ENCODE measurements at regions not wholly inside any gene's neighbourhood (a gene's known extent, or its start where the extent isn't known, plus 50 kb on each side); places are given as distances from the start of the nearest gene placed in this dataset.

- no peak overlapping the region for H3K4me3 ChIP-seq (ENCODE audit: low read length)
- DNase-seq (ENCODE audit: low read depth): no peak
- TF ChIP-seq CTCF (conservative IDR thresholded peaks at IDR 0.05; ENCODE audit: low read depth, low read length): no peak
Observed at GRCh38 chr11:23496340-23496739, 636.1 kb upstream of the CCDC179 start.

GRCh38 chr11:23497040-23497439 is 636.8 kb upstream of the CCDC179 start:
- no peak overlapping the region for H3K4me3 ChIP-seq (ENCODE audit: low read length)
- DNase-seq (ENCODE audit: low read depth): no peak

GRCh38 chr11:23502389-23502788 is 642.1 kb upstream of the CCDC179 start:
- no peak for TF ChIP-seq CTCF (conservative IDR thresholded peaks at IDR 0.05; ENCODE audit: low read depth, low read length)
- no peak for DNase-seq (ENCODE audit: low read depth)

More at GRCh38 chr11:23497040-23497439, 636.8 kb upstream of the CCDC179 start:
- no peak for TF ChIP-seq CTCF (conservative IDR thresholded peaks at IDR 0.05; ENCODE audit: low read depth, low read length)

GRCh38 chr11:23502826-23503225 is 642.6 kb upstream of the CCDC179 start:
- no peak overlapping the region for H3K4me3 ChIP-seq (ENCODE audit: low read length)
- no peak for DNase-seq (ENCODE audit: low read depth)
- no peak for TF ChIP-seq CTCF (conservative IDR thresholded peaks at IDR 0.05; ENCODE audit: low read depth, low read length)

More at GRCh38 chr11:23502389-23502788, 642.1 kb upstream of the CCDC179 start:
- H3K4me3 ChIP-seq (ENCODE audit: low read length): no peak overlapping the region

GRCh38 chr11:23509023-23509422 is 648.7 kb upstream of the CCDC179 start:
- no peak overlapping the region for H3K4me3 ChIP-seq (ENCODE audit: low read length)
- peak; percentile 95 for DNase-seq (ENCODE audit: low read depth)
- no peak for TF ChIP-seq CTCF (conservative IDR thresholded peaks at IDR 0.05; ENCODE audit: low read depth, low read length)

- TF ChIP-seq CTCF (conservative IDR thresholded peaks at IDR 0.05; ENCODE audit: low read depth, low read length): no peak
- H3K4me3 ChIP-seq (ENCODE audit: low read length): no peak overlapping the region
- peak; percentile 63 for DNase-seq (ENCODE audit: low read depth)
Observed at GRCh38 chr11:23509821-23510220, 649.5 kb upstream of the CCDC179 start.

GRCh38 chr11:23519194-23519593 is 658.9 kb upstream of the CCDC179 start:
- H3K4me3 ChIP-seq (ENCODE audit: low read length): no peak overlapping the region
- DNase-seq (ENCODE audit: low read depth): no peak
- no peak for TF ChIP-seq CTCF (conservative IDR thresholded peaks at IDR 0.05; ENCODE audit: low read depth, low read length)

Data from retinal pigment epithelial cell (primary cell).